SJCRH30 (cell line): ENCODE measurements at regions not wholly inside any gene's neighbourhood (a gene's known extent, or its start where the extent isn't known, plus 50 kb on each side); places are given as distances from the start of the nearest gene placed in this dataset.

Experiments
- DNase-seq, 2 experiments: peaks; one replicate each; pipeline ENCODE4 v3.0.0-alpha.2; 2015 to 2020
- H3K27ac ChIP-seq: fragments of 250-450 bp; sonication (Bioruptor Pico); 2 replicates; pipeline ENCODE4 v1.5.1; 2020; ENCODE audit warnings: mild to moderate bottlenecking, moderate library complexity
- H3K27me3 ChIP-seq: fragments of 250-450 bp; sonication (Bioruptor Pico); 2 replicates; pipeline ENCODE4 v1.5.1; 2020; ENCODE audit warnings: mild to moderate bottlenecking, moderate library complexity
- H3K36me3 ChIP-seq: fragments of 250-450 bp; sonication (Bioruptor Pico); 2 replicates; pipeline ENCODE4 v1.5.1; 2020; ENCODE audit warnings: mild to moderate bottlenecking, moderate library complexity
- H3K4me1 ChIP-seq: fragments of 250-450 bp; sonication (Bioruptor Pico); 2 replicates; pipeline ENCODE4 v1.5.1; 2020; ENCODE audit warnings: mild to moderate bottlenecking, moderate library complexity
- H3K4me3 ChIP-seq: fragments of 250-450 bp; sonication (Bioruptor Pico); 2 replicates; pipeline ENCODE4 v1.5.1; 2020; ENCODE audit warnings: mild to moderate bottlenecking, moderate library complexity
- H3K9me3 ChIP-seq: fragments of 250-450 bp; sonication (Bioruptor Pico); replicated peaks from 2 replicates; pipeline ENCODE4 v1.5.1; 2020; ENCODE audit warnings: mild to moderate bottlenecking, moderate library complexity

DNA sequence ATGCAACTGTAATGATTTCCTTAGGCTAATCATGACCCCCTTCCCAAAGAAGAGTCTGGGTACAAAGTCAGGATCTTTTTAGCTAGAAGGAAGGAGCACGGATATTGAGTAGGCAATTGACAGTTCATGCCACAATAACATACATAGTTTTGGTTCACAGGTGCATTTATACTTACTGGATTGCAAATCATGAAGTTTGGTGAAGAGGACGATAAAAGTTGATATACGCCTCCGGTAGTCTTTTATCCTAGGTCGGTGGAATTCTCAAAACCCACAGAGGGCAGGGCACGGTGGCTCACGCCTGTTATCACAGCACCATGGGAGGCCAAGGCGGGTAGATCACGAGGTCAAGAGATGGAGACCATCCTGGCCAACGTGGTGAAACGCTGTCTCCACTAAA lies 265.4 kb upstream of the PRMT6 start:
- Histone ChIP-seq H3K27me3 (0 out of 2 replicates have a peak, but pooled peaks cover 3% of the 10 kb centered on the region), H3K27ac (no peak overlapping the region), H3K4me3 (no peak overlapping the region), H3K4me1 (peaks cover 2% of the 10 kb centered on the region; the same call in 1 of the 2 replicates), H3K36me3 (no peaks in the 10 kb centered on the region), H3K9me3 (no peaks in the 10 kb centered on the region)
- no peak for DNase-seq

DNA sequence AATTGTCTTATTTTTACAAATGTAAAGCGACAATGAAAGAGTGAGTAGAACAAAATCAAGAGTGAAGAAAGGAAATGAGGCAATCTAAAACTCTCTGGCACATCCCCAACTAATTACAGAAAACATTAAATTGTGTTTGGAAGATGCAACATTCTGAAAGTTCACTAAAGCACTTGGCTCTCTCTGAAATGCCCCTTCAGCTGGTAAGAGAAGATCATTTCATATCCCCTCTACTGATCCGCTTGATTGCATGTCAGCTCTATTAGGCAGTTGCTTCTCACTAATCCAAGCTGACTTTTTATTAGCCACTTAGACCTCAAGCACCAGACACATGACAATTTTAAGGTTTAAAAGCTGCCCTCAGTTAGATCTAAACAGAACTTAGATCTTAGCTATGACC lies 262.8 kb upstream of the PRMT6 start:
- Histone ChIP-seq H3K9me3 (no peaks in the 10 kb centered on the region), H3K4me1 (no peaks in the 10 kb centered on the region), H3K27ac (no peak overlapping the region), H3K27me3 (0 out of 2 replicates have a peak, but pooled peaks cover 3% of the 10 kb centered on the region), H3K36me3 (no peaks in the 10 kb centered on the region), H3K4me3 (no peak overlapping the region)
- DNase-seq = no peak

GRCh38 chr1:106798991-106799390 lies 257.5 kb upstream of the PRMT6 start:
- H3K4me3 ChIP-seq = no peak overlapping the region
- 0 out of 2 replicates have a peak, but pooled peaks cover 3% of the 10 kb centered on the region for H3K27me3 ChIP-seq
- H3K4me1 ChIP-seq = no peaks in the 10 kb centered on the region
- DNase-seq = no peak
- no peaks in the 10 kb centered on the region for H3K36me3 ChIP-seq
- H3K27ac ChIP-seq = no peak overlapping the region
- H3K9me3 ChIP-seq = no peaks in the 10 kb centered on the region

- Histone ChIP-seq H3K36me3 (no peaks in the 10 kb centered on the region), H3K4me3 (no peak overlapping the region), H3K27me3 (no peaks in the 10 kb centered on the region), H3K27ac (no peak overlapping the region), H3K9me3 (no peaks in the 10 kb centered on the region), H3K4me1 (no peaks in the 10 kb centered on the region)
- DNase-seq = no peak
Observed at GRCh38 chr1:106802181-106802580, 254.3 kb upstream of the PRMT6 start.

- no peaks in the 10 kb centered on the region for H3K9me3 ChIP-seq
- no peak overlapping the region for H3K4me3 ChIP-seq
- H3K36me3 ChIP-seq = no peaks in the 10 kb centered on the region
- no peak overlapping the region for H3K27ac ChIP-seq
- no peaks in the 10 kb centered on the region; the same call in 1 of the 2 replicates for H3K4me1 ChIP-seq
- no peak for DNase-seq
- no peaks in the 10 kb centered on the region for H3K27me3 ChIP-seq
Observed at GRCh38 chr1:106814418-106814817, 242.1 kb upstream of the PRMT6 start.

DNA sequence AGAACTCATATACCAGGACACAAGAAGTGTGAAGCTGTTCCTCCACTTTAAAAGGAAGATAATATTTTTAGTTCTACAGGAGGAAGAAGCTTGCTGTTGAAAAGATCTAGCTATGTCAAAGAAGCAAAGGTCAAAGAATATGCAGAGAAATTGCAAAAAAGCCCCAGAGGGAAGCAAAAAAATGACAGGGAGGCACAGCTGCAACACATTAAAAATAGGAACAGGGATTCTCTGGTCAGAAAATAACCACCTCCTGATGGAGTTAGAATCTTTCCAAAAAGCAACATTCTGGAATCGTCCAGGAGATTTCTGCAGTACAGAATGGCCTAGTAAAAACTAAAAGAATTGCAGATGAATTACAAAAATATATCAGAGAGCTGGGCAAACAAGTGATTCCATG lies 238.9 kb upstream of the PRMT6 start:
- DNase-seq = no peak
- no peaks in the 10 kb centered on the region for H3K36me3 ChIP-seq
- no peaks in the 10 kb centered on the region for H3K27me3 ChIP-seq
- H3K27ac ChIP-seq = no peak overlapping the region
- no peaks in the 10 kb centered on the region for H3K9me3 ChIP-seq
- H3K4me1 ChIP-seq = no peaks in the 10 kb centered on the region; the same call in 1 of the 2 replicates
- no peak overlapping the region for H3K4me3 ChIP-seq

DNA sequence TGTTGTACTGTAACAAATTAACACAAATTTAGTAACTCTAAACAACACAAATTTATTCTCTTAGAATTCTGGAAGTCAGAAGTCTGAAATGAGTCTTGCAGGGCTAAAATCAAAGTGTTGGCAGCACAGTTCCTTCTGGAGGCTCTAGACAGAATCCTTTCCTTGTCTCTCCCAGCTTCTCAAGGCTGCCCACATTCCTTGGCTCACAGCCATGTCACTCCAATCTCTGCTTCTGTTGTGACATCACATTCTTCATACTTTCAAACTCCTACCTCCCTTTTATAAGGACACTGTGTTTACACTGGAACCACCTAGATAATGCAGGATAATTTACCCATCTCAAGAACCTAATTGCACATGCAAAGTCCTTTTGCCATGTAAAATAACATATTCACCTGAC lies 225.0 kb upstream of the PRMT6 start:
- H3K27ac ChIP-seq = no peak overlapping the region

DNA sequence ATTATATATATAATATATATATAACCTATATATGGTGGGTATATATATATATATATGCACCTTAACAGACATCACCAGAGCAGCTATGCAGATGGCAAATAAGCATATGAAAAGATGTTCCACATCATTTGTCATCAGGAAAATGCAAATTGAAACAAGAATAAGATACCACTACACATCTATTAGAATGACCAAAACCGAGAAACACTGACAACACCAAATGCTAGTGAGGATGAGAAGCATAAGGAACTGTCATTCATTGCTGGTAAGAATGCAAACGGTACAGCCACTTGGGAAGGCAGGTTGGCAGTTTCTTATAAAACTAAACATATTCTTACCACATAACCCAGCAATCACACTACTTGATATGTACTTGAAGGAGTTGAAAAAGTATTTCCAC lies 219.8 kb upstream of the PRMT6 start:
- Histone ChIP-seq H3K4me3 (no peak overlapping the region), H3K27ac (no peak overlapping the region)
- no peak for DNase-seq

More for the DNA sequence above, 225.0 kb upstream of the PRMT6 start:
- no peaks in the 10 kb centered on the region for H3K36me3 ChIP-seq
- no peaks in the 10 kb centered on the region for H3K4me1 ChIP-seq
- no peak for DNase-seq
- 0 out of 2 replicates have a peak, but pooled peaks cover 4% of the 10 kb centered on the region for H3K9me3 ChIP-seq
- no peak overlapping the region for H3K4me3 ChIP-seq
- H3K27me3 ChIP-seq = no peaks in the 10 kb centered on the region

DNA sequence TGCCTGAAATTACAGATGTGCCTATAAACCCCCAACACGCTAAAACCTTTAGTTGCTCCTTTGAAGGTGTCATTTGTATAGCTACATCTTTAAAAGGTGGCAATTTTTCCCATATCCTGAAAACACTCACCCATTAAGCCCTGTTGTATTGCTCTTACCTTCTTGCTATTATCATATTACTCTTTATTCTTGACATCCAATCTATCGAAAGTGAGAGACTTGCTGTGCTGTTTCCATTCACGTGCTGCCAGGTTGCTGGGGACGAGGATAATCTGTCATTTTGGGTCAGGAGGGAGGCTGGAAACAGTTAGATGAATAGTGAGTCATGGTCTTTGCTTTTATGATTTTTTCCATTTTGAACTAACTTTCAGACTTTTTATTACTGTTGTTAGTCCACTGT lies 213.0 kb upstream of the PRMT6 start:
- no peaks in the 10 kb centered on the region for H3K36me3 ChIP-seq
- DNase-seq = no peak
- H3K9me3 ChIP-seq = no peaks in the 10 kb centered on the region
- H3K4me3 ChIP-seq = no peak overlapping the region
- peaks cover 10% of the 10 kb centered on the region for H3K27me3 ChIP-seq
- no peaks in the 10 kb centered on the region for H3K4me1 ChIP-seq
- no peak overlapping the region for H3K27ac ChIP-seq

More for the DNA sequence above, 219.8 kb upstream of the PRMT6 start:
- Histone ChIP-seq H3K36me3 (no peaks in the 10 kb centered on the region), H3K27me3 (no peaks in the 10 kb centered on the region), H3K4me1 (no peaks in the 10 kb centered on the region), H3K9me3 (no peaks in the 10 kb centered on the region)

DNA sequence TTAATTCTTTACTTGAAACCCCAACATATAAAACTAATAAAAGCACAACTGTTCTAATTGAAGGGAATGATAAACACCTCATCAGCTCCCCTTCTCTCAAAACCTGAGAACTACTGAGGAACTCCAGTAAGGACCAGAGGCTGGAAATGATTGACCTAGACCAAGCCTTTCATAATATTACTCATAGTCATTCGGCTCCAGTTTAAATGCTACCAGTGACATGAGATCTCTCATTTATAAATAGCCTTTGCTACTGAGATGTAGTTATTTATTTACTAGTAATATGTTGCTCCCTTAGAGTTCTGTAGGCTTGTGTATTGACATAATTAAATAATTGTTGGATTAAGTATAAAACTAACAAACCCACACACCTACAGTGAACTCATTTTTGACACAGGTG lies 209.8 kb upstream of the PRMT6 start:
- Histone ChIP-seq H3K27me3 (peaks cover 17% of the 10 kb centered on the region), H3K36me3 (no peaks in the 10 kb centered on the region), H3K9me3 (no peaks in the 10 kb centered on the region), H3K4me1 (no peaks in the 10 kb centered on the region), H3K27ac (no peak overlapping the region), H3K4me3 (no peak overlapping the region)
- no peak for DNase-seq

DNA sequence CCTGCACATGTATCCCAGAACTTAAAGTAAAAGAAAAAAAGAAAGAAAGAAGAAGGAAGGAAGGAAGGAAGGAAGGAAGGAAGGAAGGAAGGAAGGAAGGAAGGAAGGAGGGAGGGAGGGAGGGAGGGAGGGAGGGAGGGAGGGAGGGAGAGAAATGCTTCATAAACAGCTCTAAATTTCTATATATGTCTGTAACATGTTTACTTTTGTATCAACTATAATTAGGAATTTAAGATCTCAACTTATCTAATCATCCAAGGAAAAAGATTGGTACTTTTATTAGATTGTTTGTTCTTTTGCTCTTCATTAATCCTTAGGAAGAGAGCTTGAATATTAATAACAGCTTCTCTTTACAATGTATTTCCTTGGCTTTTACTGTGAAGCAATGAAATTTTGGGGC lies 195.4 kb upstream of the PRMT6 start:
- Histone ChIP-seq H3K27ac (no peak overlapping the region), H3K4me1 (no peaks in the 10 kb centered on the region), H3K27me3 (0 out of 2 replicates have a peak, but pooled peaks cover 4% of the 10 kb centered on the region), H3K36me3 (no peaks in the 10 kb centered on the region), H3K4me3 (no peak overlapping the region), H3K9me3 (no peaks in the 10 kb centered on the region)
- DNase-seq = no peak

GRCh38 chr1:106868828-106869227 lies 187.6 kb upstream of the PRMT6 start:
- no peak overlapping the region for H3K4me3 ChIP-seq
- no peak overlapping the region for H3K27ac ChIP-seq
- H3K36me3 ChIP-seq = no peaks in the 10 kb centered on the region
- H3K9me3 ChIP-seq = no peaks in the 10 kb centered on the region
- H3K27me3 ChIP-seq = peaks cover 10% of the 10 kb centered on the region; the same call in 1 of the 2 replicates
- no peak for DNase-seq
- H3K4me1 ChIP-seq = no peaks in the 10 kb centered on the region

- no peaks in the 10 kb centered on the region for H3K36me3 ChIP-seq
- no peak overlapping the region for H3K27ac ChIP-seq
- H3K4me1 ChIP-seq = no peaks in the 10 kb centered on the region
- H3K27me3 ChIP-seq = peaks cover 5% of the 10 kb centered on the region; the same call in 1 of the 2 replicates
- DNase-seq = no peak
- no peaks in the 10 kb centered on the region; the same call in 1 of the 2 replicates for H3K9me3 ChIP-seq
- H3K4me3 ChIP-seq = no peak overlapping the region
Observed at GRCh38 chr1:106875622-106876021, 180.9 kb upstream of the PRMT6 start.

DNA sequence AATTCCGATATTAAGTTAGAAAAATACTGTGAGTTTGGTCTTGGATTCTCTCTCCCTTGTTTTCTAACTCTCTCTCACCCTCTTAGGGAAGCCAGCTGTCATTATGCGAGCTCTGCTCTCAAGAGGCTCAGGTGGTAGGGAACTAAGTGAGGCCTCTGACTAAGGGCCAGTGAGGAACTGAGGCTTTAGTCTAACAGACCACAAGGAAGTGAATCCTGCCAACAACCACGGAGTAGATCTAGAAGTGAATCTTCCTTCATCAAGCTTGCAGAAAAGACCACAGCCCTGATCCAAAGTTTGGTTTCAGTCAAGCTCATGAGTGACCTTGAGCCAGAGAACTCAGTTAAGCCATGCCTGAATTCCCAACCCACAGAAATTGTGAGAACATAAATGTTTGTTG lies 180.1 kb upstream of the PRMT6 start:
- no peaks in the 10 kb centered on the region for H3K4me1 ChIP-seq
- no peaks in the 10 kb centered on the region; the same call in 1 of the 2 replicates for H3K9me3 ChIP-seq
- H3K4me3 ChIP-seq = no peak overlapping the region
- H3K27ac ChIP-seq = no peak overlapping the region
- no peaks in the 10 kb centered on the region for H3K36me3 ChIP-seq
- peak in 1 of 2 experiments; percentile 5 for DNase-seq
- peaks cover 5% of the 10 kb centered on the region; the same call in 1 of the 2 replicates for H3K27me3 ChIP-seq

- Histone ChIP-seq H3K9me3 (no peaks in the 10 kb centered on the region; the same call in 1 of the 2 replicates), H3K27me3 (peaks cover 5% of the 10 kb centered on the region; the same call in 1 of the 2 replicates), H3K4me1 (no peaks in the 10 kb centered on the region), H3K36me3 (no peaks in the 10 kb centered on the region), H3K27ac (no peak overlapping the region), H3K4me3 (no peak overlapping the region)
- no peak for DNase-seq
Observed at GRCh38 chr1:106879538-106879937, 176.9 kb upstream of the PRMT6 start.

DNA sequence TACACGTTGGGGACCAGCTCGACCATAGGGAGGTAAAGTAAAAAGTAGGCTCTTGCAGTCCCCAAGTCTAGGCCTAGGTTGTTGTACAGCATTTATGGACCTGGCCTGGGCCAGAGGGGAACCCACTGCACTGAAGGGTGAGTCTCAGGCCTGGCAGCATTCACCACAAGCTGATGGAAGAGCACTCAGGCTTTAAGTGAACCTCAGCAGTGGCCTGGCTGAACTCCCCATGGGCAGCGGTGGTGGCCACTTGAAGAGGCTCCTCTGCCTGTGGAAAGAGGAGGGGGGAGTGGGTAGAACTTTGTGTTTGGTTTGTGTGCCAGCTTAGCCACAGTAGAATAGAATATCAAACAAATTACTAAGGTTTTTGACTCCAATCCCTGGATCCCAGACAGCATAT lies 176.2 kb upstream of the PRMT6 start:
- DNase-seq = no peak
- H3K4me1 ChIP-seq = no peaks in the 10 kb centered on the region
- H3K27me3 ChIP-seq = peaks cover 5% of the 10 kb centered on the region; the same call in 1 of the 2 replicates
- no peak overlapping the region for H3K27ac ChIP-seq
- H3K36me3 ChIP-seq = no peaks in the 10 kb centered on the region
- no peak overlapping the region for H3K4me3 ChIP-seq
- no peaks in the 10 kb centered on the region; the same call in 1 of the 2 replicates for H3K9me3 ChIP-seq
